Epithelial cell of prostate (primary cell): ENCODE measurements at regions not wholly inside any gene's neighbourhood (a gene's known extent, or its start where the extent isn't known, plus 50 kb on each side); places are given as distances from the start of the nearest gene placed in this dataset.
"Not testable (repeated sequence)": the region's sequence is repeated elsewhere in the genome, so short reads cannot be mapped to it uniquely, and the experiment has no call there.

Experiments
- DNase-seq: peaks from one replicate; pipeline ENCODE4 v3.0.0-alpha.2; 2011; ENCODE audit warnings: low read depth, low spot score
- H3K27ac ChIP-seq: fragments of 450-650 bp; 2 replicates; pipeline ENCODE4 v1.5.1; 2017; ENCODE audit warnings: mild to moderate bottlenecking

DNA sequence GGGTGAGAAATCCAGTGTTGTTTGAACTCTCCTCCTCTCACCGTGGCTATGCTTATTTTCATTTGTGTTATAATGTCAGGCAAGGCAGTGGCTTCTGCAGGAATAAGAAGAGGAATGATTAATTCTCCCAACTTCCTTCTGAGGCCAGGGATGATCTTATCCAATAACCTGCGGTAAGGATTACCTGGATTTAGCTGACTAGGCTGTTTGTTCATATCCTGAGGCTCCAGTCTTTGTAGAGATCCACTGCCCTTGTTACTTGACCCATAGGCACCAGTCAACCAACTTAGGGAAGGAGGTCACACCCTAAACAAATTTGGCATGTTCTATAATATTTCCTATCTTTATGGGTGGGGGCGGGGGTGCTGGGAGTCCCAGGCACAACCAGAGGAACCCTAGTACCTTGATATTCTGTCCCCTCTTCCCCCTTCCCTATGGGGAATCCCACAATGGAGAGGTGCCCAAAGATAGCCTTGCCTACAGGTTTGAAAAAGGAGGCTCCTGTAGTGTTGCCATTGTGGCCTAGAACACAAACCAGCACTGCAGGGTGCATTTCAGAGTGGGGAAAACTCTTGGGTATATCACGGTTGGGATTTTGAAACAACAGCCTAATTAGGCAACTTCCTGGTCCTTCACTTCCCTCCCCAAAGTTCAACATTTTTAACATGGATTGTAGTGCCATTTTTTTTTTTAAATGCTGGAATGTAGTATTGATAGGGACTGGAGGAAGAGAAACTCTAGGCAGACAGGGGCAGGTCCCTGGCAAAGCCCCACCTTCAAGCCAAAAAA is 977.5 kb upstream of the SPRY2 start:
- no peak overlapping the region for H3K27ac ChIP-seq
- no peak for DNase-seq

DNA sequence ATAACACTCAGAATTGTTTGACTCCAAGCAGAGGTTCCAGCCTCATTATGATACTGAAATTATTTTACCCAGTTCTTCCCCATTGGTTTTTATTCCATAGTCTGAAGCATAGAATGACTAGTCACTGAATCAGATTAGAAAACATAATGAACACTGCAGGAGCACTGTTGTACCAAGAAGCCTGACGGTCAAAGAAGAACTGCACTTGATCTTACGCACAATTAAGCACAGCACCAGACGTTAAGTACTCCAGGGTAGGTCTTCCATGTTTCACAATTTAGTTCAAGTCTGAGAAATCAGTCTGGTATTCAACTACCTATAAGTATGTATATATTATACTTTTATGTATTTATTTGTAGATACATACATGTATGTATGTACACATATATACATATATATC is 973.5 kb upstream of the SPRY2 start:
- no peak overlapping the region for H3K27ac ChIP-seq
- no peak for DNase-seq

DNA sequence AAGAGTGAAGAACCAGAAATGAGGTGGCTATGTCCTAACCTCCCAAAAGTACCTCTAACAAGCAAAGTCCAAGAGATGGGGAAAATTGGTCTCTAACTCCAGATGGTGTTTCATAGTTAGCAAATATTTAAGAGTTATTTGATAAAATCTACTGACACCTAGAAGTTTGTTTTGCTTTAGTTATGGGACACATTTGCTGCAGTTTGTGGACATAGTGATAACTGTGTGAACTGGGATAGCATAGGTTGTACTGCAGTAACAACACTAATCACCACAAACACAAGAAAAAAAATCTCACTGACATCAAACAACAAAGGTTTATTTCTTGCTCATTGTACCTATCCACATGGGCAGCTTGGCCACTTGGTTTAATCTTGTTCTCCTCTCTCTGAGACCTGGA is 965.0 kb upstream of the SPRY2 start:
- DNase-seq = no peak
- H3K27ac ChIP-seq = no peak overlapping the region

GRCh38 chr13:81304121-81304659 is 963.3 kb upstream of the SPRY2 start:
- H3K27ac ChIP-seq = no peak overlapping the region
- DNase-seq = no peak

DNA sequence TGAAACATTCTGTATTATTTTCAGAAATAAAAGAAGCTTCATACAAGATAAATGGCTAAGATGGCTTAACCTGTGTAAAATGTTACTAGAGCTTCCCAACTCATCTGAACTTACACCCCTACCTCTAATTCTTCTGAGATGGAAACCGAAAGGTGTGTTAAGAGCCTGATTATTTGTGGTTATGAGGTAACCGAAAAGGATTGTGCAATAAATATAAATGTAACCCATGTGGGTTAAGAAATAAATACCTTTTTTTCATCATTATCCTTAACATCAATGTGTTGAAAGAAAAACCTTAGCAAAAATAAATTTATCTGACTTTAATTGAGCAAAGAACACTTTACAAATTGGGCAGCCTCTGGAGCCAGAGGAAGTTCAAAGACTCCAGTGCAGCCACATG is 961.8 kb upstream of the SPRY2 start:
- no peak overlapping the region for H3K27ac ChIP-seq
- DNase-seq = no peak

GRCh38 chr13:81302125-81302524 is 961.2 kb upstream of the SPRY2 start:
- DNase-seq = no peak
- no peak overlapping the region for H3K27ac ChIP-seq

GRCh38 chr13:81295177-81295576 is 954.3 kb upstream of the SPRY2 start:
- no peak overlapping the region for H3K27ac ChIP-seq
- no peak for DNase-seq

GRCh38 chr13:81293594-81294164 is 952.8 kb upstream of the SPRY2 start:
- H3K27ac ChIP-seq = no peak overlapping the region

GRCh38 chr13:81283561-81283960 is 942.6 kb upstream of the SPRY2 start:
- no peak overlapping the region for H3K27ac ChIP-seq

More at GRCh38 chr13:81293594-81294164, 952.8 kb upstream of the SPRY2 start:
- DNase-seq = no peak

DNA sequence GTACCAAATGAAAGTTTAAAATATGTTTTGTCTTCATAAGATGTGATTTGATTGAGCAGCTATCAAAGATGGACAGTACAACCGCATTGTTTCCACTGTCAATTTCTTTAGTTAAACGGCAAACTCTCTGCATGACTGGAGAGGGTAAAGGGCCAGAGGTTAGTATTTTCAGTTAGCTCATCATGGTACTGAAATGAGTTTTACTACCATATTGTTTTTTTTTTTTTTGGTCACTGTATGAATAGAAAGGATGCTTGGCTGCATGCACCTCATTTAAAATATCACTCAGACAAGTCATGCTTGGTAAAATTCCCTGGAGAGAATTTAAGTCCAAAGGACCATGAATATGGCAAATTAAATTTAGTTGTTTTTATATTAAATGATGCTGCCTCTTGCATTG is 942.1 kb upstream of the SPRY2 start:
- H3K27ac ChIP-seq = no peak overlapping the region

More at GRCh38 chr13:81283561-81283960, 942.6 kb upstream of the SPRY2 start:
- DNase-seq = no peak

GRCh38 chr13:81275666-81276258 is 934.8 kb upstream of the SPRY2 start:
- no peak for DNase-seq
- H3K27ac ChIP-seq = no peak overlapping the region

More for the DNA sequence above, 942.1 kb upstream of the SPRY2 start:
- no peak for DNase-seq

DNA sequence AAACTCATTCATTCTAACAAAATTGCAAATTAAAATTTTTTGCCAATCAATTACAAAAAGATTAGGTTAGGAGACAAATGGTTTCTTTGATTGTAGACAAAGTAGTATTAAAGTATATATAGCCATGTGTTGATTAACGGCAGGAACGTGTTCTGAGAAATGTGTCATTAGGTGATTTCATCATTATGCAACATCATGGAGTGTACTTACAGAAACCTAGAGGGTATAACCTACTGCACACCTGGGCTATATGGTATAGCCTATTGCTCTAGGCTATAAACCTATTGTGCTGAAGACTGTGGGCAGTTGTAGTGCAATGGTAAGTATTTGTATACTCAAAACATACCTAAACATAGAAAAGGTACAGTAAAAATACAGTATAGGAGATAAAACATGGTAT is 906.8 kb upstream of the SPRY2 start:
- no peak for DNase-seq
- no peak overlapping the region for H3K27ac ChIP-seq

DNA sequence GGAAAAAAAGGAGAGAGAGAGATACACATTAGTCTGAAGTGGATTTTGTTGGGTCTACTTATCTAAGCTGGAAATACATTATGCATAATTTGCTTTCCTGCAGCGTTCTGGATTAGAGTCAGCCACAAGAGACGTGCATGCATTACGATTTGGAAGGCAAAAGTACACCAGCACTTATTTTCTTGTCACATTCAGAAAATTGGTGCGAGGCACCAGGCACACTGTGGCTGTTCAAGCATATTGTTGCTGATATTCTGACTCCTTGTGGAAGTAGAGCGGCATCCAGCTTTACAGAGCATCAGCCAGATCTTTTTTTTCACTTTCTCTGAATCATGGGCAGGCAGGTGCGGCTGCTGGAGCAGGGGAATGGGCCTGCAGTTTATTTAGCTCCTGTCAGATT is 905.6 kb upstream of the SPRY2 start:
- H3K27ac ChIP-seq = no peak overlapping the region
- no peak for DNase-seq

GRCh38 chr13:81244011-81244410 is 903.1 kb upstream of the SPRY2 start:
- no peak for DNase-seq

GRCh38 chr13:81230386-81230785 is 889.5 kb upstream of the SPRY2 start:
- no peak for DNase-seq
- no peak overlapping the region for H3K27ac ChIP-seq

More at GRCh38 chr13:81244011-81244410, 903.1 kb upstream of the SPRY2 start:
- no peak overlapping the region for H3K27ac ChIP-seq

DNA sequence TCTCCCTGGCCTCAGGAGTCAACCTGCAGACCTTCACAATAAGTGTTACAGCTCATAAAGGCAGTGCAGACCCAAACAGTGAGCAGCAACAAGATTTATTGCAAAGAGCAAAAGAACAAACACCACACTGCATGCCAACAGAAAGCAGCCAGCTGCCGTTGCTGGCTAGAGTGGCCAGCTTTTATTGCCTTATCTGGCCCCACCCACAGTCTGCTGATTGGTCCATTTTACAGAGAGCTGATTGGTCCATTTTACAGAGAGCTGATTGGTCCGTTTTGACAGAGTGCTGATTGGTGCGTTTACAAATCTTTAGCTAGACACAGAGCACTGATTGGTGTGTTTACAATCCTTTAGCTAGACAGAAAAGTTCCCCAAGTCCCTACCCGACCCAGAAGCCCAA is 885.9 kb upstream of the SPRY2 start:
- H3K27ac ChIP-seq, DNase-seq: not testable (repeated sequence)

- no peak overlapping the region for H3K27ac ChIP-seq
- DNase-seq = no peak
Measured at GRCh38 chr13:81224209-81224833, 883.4 kb upstream of the SPRY2 start.

GRCh38 chr13:81223778-81224177 is 882.9 kb upstream of the SPRY2 start:
- H3K27ac ChIP-seq = no peak overlapping the region
- DNase-seq = no peak

DNA sequence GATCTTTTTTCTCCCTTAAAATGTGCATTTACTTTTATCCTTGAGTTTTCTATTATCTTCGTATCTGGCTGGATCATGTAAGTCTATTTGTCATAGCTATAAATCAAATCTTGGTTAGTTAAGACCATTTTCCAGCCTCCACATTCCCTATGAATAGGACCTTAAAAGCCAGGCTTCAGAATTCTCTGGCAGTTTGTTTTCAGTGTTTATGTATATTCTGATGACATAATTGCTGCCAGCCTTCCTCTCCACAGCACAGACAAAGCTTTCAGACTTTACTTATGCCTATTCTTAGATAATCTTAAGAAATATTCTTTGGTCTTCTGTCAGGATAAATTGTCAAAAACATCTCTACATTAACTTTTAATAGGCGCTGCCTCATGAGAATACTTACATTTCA is 870.8 kb upstream of the SPRY2 start:
- H3K27ac ChIP-seq = no peak overlapping the region
- no peak for DNase-seq

DNA sequence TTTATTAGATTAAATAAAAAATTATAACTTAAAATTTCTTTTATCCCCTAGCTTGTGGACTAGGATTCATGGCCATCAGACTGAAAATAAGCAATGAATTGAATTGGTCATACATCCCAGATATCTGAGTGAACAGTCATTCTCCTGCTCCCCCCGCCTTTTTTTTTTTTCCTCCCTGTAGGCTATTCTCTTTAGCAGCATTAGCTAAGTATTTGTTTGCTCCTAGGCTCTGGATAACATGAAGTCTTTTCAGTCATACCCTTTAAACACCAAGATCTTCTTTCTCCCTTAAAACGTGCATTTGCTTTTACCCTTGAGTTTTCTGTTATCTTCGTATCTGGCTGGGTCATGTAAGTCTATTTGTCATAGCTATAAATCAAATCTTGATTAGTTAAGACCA is 866.7 kb upstream of the SPRY2 start:
- DNase-seq = no peak
- H3K27ac ChIP-seq = no peak overlapping the region

DNA sequence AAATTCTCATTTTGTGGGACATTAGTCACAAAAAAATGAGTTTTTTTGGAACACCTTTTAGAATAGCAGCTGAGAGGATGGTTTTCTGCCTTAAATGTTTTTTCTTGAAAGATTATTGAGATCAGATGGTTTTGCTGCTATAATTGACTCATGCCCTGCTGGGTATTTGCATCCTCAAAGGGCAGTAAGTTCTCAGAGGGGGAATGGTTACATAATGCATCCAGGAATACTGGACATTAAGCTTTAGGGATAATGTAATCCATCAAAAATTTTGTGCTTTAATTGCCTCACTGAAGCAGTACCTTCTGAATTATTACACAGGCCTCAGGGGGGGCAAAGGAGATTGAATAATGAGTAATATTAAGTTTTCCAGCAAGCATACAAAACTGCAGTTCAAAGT is 866.3 kb upstream of the SPRY2 start:
- H3K27ac ChIP-seq = no peak overlapping the region
- DNase-seq = no peak
